ENCODE measurements at regions not wholly inside any gene's neighbourhood (a gene's known extent, or its start where the extent isn't known, plus 50 kb on each side); places are given as distances from the start of the nearest gene placed in this dataset.

DNA sequence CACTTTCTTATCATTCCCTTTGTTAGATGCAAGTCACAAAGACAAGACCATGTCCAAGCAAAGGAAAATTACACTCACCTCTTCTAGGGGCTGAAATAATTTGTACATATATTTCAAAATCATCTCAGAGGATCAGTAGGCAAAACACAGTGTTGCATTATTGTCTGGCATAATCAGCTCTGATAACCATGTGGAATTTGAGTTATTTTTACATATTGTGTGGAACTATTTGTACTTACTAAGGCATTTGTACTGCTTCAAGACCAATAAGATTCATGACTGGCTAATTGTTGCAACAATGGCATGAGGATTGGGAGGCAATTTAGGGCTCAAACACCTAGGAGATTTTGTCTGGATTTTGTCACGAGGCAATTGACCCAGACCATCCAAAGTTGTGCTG, 1716.4 kb downstream of the BRINP3 start:
- no peak overlapping the region for H3K27ac ChIP-seq
- TF ChIP-seq ZFX (IDR thresholded peaks at IDR 0.05; ENCODE audit: borderline replicate concordance): no peak
- TF ChIP-seq, protein P1, sequence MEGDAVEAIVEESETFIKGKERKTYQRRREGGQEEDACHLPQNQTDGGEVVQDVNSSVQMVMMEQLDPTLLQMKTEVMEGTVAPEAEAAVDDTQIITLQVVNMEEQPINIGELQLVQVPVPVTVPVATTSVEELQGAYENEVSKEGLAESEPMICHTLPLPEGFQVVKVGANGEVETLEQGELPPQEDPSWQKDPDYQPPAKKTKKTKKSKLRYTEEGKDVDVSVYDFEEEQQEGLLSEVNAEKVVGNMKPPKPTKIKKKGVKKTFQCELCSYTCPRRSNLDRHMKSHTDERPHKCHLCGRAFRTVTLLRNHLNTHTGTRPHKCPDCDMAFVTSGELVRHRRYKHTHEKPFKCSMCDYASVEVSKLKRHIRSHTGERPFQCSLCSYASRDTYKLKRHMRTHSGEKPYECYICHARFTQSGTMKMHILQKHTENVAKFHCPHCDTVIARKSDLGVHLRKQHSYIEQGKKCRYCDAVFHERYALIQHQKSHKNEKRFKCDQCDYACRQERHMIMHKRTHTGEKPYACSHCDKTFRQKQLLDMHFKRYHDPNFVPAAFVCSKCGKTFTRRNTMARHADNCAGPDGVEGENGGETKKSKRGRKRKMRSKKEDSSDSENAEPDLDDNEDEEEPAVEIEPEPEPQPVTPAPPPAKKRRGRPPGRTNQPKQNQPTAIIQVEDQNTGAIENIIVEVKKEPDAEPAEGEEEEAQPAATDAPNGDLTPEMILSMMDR (IDR thresholded peaks at IDR 0.05): no peak

DNA sequence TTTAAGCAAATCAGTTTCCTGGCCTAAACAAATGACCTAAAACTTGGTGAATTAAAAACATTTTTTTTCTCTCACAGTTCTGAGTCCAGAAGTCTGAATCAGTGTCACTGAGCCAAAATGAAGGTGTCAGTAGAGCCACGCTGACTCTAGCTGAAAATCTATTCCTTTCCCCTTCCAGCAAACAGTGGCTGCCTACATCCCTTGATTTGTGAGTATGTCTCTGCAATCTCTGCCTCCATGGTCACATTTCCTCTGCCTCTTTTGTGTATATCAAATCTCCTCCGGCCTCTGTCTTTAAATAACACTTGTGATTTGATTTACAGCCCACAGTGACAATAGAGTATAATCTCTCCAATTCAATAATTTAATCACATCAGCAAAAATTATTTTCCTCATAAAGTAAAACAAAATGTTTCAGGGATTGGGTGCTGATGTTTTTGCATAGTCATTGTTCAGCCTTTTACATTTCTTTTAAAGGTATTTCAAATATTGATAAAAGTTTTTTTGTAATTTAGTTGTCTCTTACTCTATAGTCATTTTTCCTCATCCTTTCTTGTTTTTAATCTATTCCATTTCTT, 1715.4 kb downstream of the BRINP3 start:
- TF ChIP-seq ZFX (IDR thresholded peaks at IDR 0.05; ENCODE audit: borderline replicate concordance): no peak
- TF ChIP-seq, protein P1 (IDR thresholded peaks at IDR 0.05): no peak
- no peak overlapping the region for H3K27ac ChIP-seq

DNA sequence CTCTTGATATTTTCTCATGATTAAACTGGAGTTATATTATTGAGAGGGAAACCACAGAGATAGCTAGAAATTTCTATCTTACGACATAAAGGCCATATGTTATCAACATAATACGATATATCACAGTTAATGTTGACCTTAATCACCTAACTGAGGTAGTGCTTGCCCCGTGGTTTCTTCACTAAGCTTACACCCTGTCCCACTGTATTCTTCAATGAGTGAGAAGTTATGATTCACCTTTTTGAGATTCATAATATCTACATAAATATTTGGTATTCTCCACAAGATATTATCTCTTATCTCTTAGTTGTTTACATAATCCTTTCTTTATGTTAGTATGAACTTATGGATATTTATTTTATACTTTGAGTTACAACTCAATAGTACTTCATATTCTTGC, 1714.1 kb downstream of the BRINP3 start:
- no peak for TF ChIP-seq ZFX (IDR thresholded peaks at IDR 0.05; ENCODE audit: borderline replicate concordance)
- TF ChIP-seq, protein P1 (IDR thresholded peaks at IDR 0.05): no peak

DNA sequence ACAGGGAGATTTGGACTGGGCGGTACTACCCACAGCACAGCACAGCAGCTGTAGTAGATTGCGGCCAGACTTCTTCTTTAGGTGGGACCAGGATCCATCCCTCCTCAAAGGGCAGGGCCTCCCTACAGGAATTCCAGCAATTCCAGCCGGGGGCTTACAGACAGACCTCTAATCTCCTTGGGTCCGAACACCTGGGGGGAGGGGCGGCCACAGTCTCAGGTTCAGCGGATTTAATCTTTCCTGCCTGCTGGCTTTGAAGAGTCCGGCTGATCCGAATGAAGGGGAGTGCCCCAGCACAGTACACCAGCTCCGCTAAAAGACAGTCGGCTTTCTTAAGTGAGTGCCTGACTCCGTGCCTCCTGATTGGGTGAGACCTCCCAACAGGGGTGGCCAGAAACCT, 1708.5 kb downstream of the BRINP3 start:
- no peak for TF ChIP-seq ZFX (IDR thresholded peaks at IDR 0.05; ENCODE audit: borderline replicate concordance)
- TF ChIP-seq, protein P1 (IDR thresholded peaks at IDR 0.05): no peak
- H3K27ac ChIP-seq: no peak overlapping the region

More for the DNA sequence above, 1714.1 kb downstream of the BRINP3 start:
- H3K27ac ChIP-seq: no peak overlapping the region

DNA sequence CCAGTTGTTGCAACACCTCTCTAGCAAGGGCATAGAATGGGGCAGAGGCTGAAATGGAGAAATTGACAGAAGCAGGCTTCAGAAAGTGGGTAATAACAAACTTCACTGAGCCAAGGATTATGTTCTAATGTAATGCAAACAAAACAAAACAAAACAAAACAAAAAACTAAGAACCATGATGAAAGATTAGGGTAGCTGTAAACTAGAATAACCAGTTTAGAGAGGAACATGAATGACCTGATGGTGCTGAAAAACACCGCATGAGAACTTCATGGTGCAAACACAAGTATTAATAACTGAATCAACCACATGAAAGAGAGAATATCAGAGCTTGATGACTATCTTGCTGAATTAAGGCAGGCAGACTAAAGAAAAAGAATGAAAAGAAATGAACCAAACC, 1707.7 kb downstream of the BRINP3 start:
- no peak overlapping the region for H3K27ac ChIP-seq
- TF ChIP-seq, protein P1 (IDR thresholded peaks at IDR 0.05): no peak
- no peak for TF ChIP-seq ZFX (IDR thresholded peaks at IDR 0.05; ENCODE audit: borderline replicate concordance)

DNA sequence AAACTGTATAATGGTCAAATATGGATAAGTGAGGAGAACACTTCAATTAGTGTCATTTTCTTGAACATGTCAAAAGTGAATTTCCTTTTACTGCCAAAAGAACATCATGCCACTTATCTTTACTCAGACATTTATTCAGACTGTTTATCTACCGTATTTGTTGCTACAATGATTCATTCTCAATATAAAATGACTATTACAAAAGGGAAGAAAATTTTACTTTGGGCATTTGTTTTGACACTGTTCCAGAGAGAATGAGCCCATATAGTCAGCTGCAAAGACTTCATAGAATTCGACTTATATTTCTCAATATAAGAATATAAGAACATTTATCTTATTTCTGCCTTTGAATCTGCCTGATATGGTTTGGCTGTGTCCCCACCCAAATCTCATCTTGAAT, 1699.1 kb downstream of the BRINP3 start:
- no peak overlapping the region for H3K27ac ChIP-seq
- TF ChIP-seq, protein P1 (IDR thresholded peaks at IDR 0.05): no peak
- TF ChIP-seq ZFX (IDR thresholded peaks at IDR 0.05; ENCODE audit: borderline replicate concordance): no peak

DNA sequence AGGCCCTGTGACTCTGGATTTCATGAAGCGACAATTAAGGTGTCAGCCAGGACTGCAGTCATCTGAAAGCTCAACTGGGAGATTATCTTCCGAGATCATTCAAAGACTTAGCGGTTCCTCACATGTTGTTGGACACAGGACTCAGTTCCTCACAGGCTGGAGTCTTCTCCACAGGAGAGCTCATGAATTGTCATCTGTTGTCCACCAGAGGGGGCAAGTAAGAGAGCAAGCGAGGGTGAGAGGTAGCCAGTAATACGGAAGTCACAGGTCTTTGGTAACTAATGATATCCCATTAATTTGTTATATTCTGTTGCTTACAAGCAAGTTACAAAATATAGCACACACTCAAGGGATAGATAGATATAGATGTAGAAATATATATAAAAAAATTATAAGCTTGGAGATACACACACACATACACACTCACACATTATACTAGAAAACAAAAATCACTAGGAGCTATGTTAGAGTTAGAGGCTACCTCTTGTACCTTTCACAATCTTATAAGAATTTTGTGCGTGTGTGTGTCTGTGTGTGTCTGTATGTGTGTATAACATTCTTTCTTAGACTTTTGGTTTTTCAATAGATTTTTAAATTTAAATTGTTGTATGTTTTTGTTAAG, 1695.3 kb downstream of the BRINP3 start:
- TF ChIP-seq, protein P1 (IDR thresholded peaks at IDR 0.05): peak; percentile 93
- no peak for TF ChIP-seq ZFX (IDR thresholded peaks at IDR 0.05; ENCODE audit: borderline replicate concordance)
- no peak overlapping the region for H3K27ac ChIP-seq

Measured in 22Rv1 (cell line).